ENCODE measurements at regions not wholly inside any gene's neighbourhood (a gene's known extent, or its start where the extent isn't known, plus 50 kb on each side); places are given as distances from the start of the nearest gene placed in this dataset.

GRCh38 chr18:1846640-1847039 is 724.7 kb downstream of the METTL4 start:
- no peak for TF ChIP-seq RARB (CRISPR knock-in tag; IDR thresholded peaks at IDR 0.05)
- TF ChIP-seq, protein P1, sequence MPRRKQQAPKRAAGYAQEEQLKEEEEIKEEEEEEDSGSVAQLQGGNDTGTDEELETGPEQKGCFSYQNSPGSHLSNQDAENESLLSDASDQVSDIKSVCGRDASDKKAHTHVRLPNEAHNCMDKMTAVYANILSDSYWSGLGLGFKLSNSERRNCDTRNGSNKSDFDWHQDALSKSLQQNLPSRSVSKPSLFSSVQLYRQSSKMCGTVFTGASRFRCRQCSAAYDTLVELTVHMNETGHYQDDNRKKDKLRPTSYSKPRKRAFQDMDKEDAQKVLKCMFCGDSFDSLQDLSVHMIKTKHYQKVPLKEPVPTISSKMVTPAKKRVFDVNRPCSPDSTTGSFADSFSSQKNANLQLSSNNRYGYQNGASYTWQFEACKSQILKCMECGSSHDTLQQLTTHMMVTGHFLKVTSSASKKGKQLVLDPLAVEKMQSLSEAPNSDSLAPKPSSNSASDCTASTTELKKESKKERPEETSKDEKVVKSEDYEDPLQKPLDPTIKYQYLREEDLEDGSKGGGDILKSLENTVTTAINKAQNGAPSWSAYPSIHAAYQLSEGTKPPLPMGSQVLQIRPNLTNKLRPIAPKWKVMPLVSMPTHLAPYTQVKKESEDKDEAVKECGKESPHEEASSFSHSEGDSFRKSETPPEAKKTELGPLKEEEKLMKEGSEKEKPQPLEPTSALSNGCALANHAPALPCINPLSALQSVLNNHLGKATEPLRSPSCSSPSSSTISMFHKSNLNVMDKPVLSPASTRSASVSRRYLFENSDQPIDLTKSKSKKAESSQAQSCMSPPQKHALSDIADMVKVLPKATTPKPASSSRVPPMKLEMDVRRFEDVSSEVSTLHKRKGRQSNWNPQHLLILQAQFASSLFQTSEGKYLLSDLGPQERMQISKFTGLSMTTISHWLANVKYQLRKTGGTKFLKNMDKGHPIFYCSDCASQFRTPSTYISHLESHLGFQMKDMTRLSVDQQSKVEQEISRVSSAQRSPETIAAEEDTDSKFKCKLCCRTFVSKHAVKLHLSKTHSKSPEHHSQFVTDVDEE (CRISPR knock-in tag; IDR thresholded peaks at IDR 0.05), result no peak
- TF ChIP-seq ZNF565 (CRISPR knock-in tag; conservative IDR thresholded peaks at IDR 0.05; ENCODE audit: low read depth), result no peak
- no peak for TF ChIP-seq ZFP3 (CRISPR knock-in tag; IDR thresholded peaks at IDR 0.05)
- no peak for TF ChIP-seq ISL1 (CRISPR knock-in tag; IDR thresholded peaks at IDR 0.05)
- TF ChIP-seq ZC3H10 (CRISPR knock-in tag; IDR thresholded peaks at IDR 0.05), result no peak
- TF ChIP-seq GLIS3 (CRISPR knock-in tag; IDR thresholded peaks at IDR 0.05), result no peak
- TF ChIP-seq, protein P2, sequence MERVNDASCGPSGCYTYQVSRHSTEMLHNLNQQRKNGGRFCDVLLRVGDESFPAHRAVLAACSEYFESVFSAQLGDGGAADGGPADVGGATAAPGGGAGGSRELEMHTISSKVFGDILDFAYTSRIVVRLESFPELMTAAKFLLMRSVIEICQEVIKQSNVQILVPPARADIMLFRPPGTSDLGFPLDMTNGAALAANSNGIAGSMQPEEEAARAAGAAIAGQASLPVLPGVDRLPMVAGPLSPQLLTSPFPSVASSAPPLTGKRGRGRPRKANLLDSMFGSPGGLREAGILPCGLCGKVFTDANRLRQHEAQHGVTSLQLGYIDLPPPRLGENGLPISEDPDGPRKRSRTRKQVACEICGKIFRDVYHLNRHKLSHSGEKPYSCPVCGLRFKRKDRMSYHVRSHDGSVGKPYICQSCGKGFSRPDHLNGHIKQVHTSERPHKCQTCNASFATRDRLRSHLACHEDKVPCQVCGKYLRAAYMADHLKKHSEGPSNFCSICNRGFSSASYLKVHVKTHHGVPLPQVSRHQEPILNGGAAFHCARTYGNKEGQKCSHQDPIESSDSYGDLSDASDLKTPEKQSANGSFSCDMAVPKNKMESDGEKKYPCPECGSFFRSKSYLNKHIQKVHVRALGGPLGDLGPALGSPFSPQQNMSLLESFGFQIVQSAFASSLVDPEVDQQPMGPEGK (CRISPR knock-in tag; IDR thresholded peaks at IDR 0.05; ENCODE audit: borderline replicate concordance), result no peak
- TF ChIP-seq ZNF8 (CRISPR knock-in tag; IDR thresholded peaks at IDR 0.05), result no peak
- TF ChIP-seq CSDC2 (CRISPR knock-in tag; IDR thresholded peaks at IDR 0.05), result no peak
- no peak for TF ChIP-seq BACH2 (CRISPR knock-in tag; IDR thresholded peaks at IDR 0.05; ENCODE audit: borderline replicate concordance)

Measured in SK-N-SH treated with all-trans-retinoic acid at 6 μM for 48 hours (cell line).